HS-5 (cell line): ENCODE measurements at regions not wholly inside any gene's neighbourhood (a gene's known extent, or its start where the extent isn't known, plus 50 kb on each side); places are given as distances from the start of the nearest gene placed in this dataset.
"Not testable (repeated sequence)": the region's sequence is repeated elsewhere in the genome, so short reads cannot be mapped to it uniquely, and the experiment has no call there.

ENCODE experiments used
- DNase-seq: peaks from one replicate; pipeline ENCODE4 v3.0.0-alpha.2; 2012; ENCODE audit warnings: low read depth

GRCh38 chr9:90065851-90066250, 461.0 kb downstream of the GADD45G start:
- DNase-seq, result no peak

GRCh38 chr9:90069085-90069484, 464.3 kb downstream of the GADD45G start:
- no peak for DNase-seq

GRCh38 chr9:90070056-90070455, 465.2 kb downstream of the GADD45G start:
- no peak for DNase-seq

- DNase-seq, result no peak
These were observed 465.7 kb downstream of the GADD45G start for GRCh38 chr9:90070469-90070868.

GRCh38 chr9:90070931-90071660, 466.3 kb downstream of the GADD45G start:
- DNase-seq, result no peak

- DNase-seq, result no peak
These were observed 468.6 kb downstream of the GADD45G start for GRCh38 chr9:90073186-90073945.

GRCh38 chr9:90074316-90074962, 469.6 kb downstream of the GADD45G start:
- no peak for DNase-seq

- not testable (repeated sequence) for DNase-seq
These were observed 472.8 kb downstream of the GADD45G start for GRCh38 chr9:90077598-90077997.

GRCh38 chr9:90078988-90079421, 474.2 kb downstream of the GADD45G start:
- no peak for DNase-seq

GRCh38 chr9:90085633-90086032, 480.8 kb downstream of the GADD45G start:
- no peak for DNase-seq

- DNase-seq, result no peak
These were observed 481.3 kb downstream of the GADD45G start for GRCh38 chr9:90086101-90086511.

- DNase-seq, result no peak
These were observed 483.6 kb downstream of the GADD45G start for GRCh38 chr9:90088434-90088833.

GRCh38 chr9:90088856-90089255, 484.0 kb downstream of the GADD45G start:
- no peak for DNase-seq

GRCh38 chr9:90090997-90091396, 486.2 kb downstream of the GADD45G start:
- no peak for DNase-seq

- no peak for DNase-seq
These were observed 487.7 kb downstream of the GADD45G start for GRCh38 chr9:90092508-90092907.

GRCh38 chr9:90095682-90096081, 490.9 kb downstream of the GADD45G start:
- no peak for DNase-seq

- no peak for DNase-seq
These were observed 492.4 kb downstream of the GADD45G start for GRCh38 chr9:90097237-90097636.

GRCh38 chr9:90098408-90098807, 493.6 kb downstream of the GADD45G start:
- no peak for DNase-seq

- DNase-seq, result no peak
These were observed 494.6 kb downstream of the GADD45G start for GRCh38 chr9:90099262-90099963.

GRCh38 chr9:90100014-90100413, 495.2 kb downstream of the GADD45G start:
- DNase-seq, result no peak

GRCh38 chr9:90102292-90102901, 497.6 kb downstream of the GADD45G start:
- peak; percentile 29 for DNase-seq

- no peak for DNase-seq
These were observed 499.0 kb downstream of the GADD45G start for GRCh38 chr9:90103771-90104170.
